Esophagus squamous epithelium (tissue), 4 donors: ENCODE measurements at regions not wholly inside any gene's neighbourhood (a gene's known extent, or its start where the extent isn't known, plus 50 kb on each side); places are given as distances from the start of the nearest gene placed in this dataset.

Source experiments
- CTCF ChIP-seq, 6 experiments: fragments of 450-650 bp in 4 of 6; fragments of 200-600 bp in 2 of 6; sonication (generic) in 2 of 6; IDR thresholded peaks; one replicate each; pipeline ENCODE4 v1.5.1; 2016 to 2019; ENCODE audit warnings: antibody characterized with exemption in 6 of 6, mild to moderate bottlenecking in 4 of 6, moderate library complexity in 4 of 6
- POLR2A ChIP-seq, 4 donors: fragments of 450-650 bp; IDR thresholded peaks; one replicate each; pipeline ENCODE4 v1.6.1; 2017; ENCODE audit warnings: antibody characterized with exemption in 4 of 4, mild to moderate bottlenecking in 4 of 4, moderate library complexity in 3 of 4

- TF ChIP-seq CTCF (IDR thresholded peaks at IDR 0.05), result no peak
- TF ChIP-seq POLR2A (IDR thresholded peaks at IDR 0.05), result no peak
These were observed 277.0 kb upstream of the ZEB2 start for GRCh38 chr2:144796936-144797335.
